ENCODE measurements at regions not wholly inside any gene's neighbourhood (a gene's known extent, or its start where the extent isn't known, plus 50 kb on each side); places are given as distances from the start of the nearest gene placed in this dataset.
A peak's percentile ranks its signal among the peaks of the same experiment; 100 is the strongest.

DNA sequence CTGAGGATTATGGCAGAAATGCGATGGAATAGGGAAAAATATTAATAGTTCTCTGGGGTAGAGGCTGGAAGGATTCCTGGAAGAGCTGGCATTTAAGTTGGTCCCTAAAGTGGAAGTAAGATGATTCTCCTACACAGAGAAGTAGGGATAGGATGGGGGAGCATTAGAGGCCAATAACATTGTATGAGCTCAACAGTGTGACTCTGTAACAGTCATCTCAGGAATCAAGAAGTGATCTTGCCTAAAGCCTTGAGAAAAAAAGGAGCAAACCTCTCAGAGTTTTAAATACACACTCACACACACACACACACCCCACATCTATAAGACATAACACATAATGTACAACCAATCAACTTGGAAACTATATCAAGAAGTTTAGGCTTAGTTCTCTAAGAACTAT is 117.7 kb upstream of the CDK1 start:
- TF ChIP-seq MYC (IDR thresholded peaks at IDR 0.05; ENCODE audit: low read depth, low read length) (no peak), CTCF (IDR thresholded peaks at IDR 0.05; ENCODE audit: low read depth, low read length) (no peak), POLR2A (IDR thresholded peaks at IDR 0.05; ENCODE audit: extremely low read depth, insufficient read length) (no peak)
- TF ChIP-seq, protein P1, sequence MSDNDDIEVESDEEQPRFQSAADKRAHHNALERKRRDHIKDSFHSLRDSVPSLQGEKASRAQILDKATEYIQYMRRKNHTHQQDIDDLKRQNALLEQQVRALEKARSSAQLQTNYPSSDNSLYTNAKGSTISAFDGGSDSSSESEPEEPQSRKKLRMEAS (IDR thresholded peaks at IDR 0.05; ENCODE audit: low read depth, low read length) = no peak
- DNase-seq (ENCODE audit: low read depth) = no peak
- no peak overlapping the region for H3K4me3 ChIP-seq (ENCODE audit: low read depth, low read length)

GRCh38 chr10:60654813-60655464 is 123.3 kb upstream of the CDK1 start:
- no peak overlapping the region for H3K4me3 ChIP-seq (ENCODE audit: low read depth, low read length)
- TF ChIP-seq, protein P1 (IDR thresholded peaks at IDR 0.05; ENCODE audit: low read depth, low read length) = no peak
- TF ChIP-seq CTCF (IDR thresholded peaks at IDR 0.05; ENCODE audit: low read depth, low read length) (no peak), MYC (IDR thresholded peaks at IDR 0.05; ENCODE audit: low read depth, low read length) (no peak), POLR2A (IDR thresholded peaks at IDR 0.05; ENCODE audit: extremely low read depth, insufficient read length) (no peak)
- DNase-seq (ENCODE audit: low read depth) = no peak

- DNase-seq (ENCODE audit: low read depth) = peak; percentile 7
- H3K4me3 ChIP-seq (ENCODE audit: low read depth, low read length) = no peak overlapping the region
- TF ChIP-seq MYC (IDR thresholded peaks at IDR 0.05; ENCODE audit: low read depth, low read length) = no peak
- TF ChIP-seq, protein P1 (IDR thresholded peaks at IDR 0.05; ENCODE audit: low read depth, low read length) = no peak
- no peak for TF ChIP-seq CTCF (IDR thresholded peaks at IDR 0.05; ENCODE audit: low read depth, low read length)
- TF ChIP-seq POLR2A (IDR thresholded peaks at IDR 0.05; ENCODE audit: extremely low read depth, insufficient read length) = no peak
Measured at GRCh38 chr10:60652628-60653027, 125.7 kb upstream of the CDK1 start.

GRCh38 chr10:60650378-60650800 is 127.9 kb upstream of the CDK1 start:
- no peak overlapping the region for H3K4me3 ChIP-seq (ENCODE audit: low read depth, low read length)
- no peak for DNase-seq (ENCODE audit: low read depth)
- TF ChIP-seq, protein P1 (IDR thresholded peaks at IDR 0.05; ENCODE audit: low read depth, low read length) = no peak
- TF ChIP-seq CTCF (IDR thresholded peaks at IDR 0.05; ENCODE audit: low read depth, low read length) (no peak), POLR2A (IDR thresholded peaks at IDR 0.05; ENCODE audit: extremely low read depth, insufficient read length) (no peak), MYC (IDR thresholded peaks at IDR 0.05; ENCODE audit: low read depth, low read length) (no peak)

DNA sequence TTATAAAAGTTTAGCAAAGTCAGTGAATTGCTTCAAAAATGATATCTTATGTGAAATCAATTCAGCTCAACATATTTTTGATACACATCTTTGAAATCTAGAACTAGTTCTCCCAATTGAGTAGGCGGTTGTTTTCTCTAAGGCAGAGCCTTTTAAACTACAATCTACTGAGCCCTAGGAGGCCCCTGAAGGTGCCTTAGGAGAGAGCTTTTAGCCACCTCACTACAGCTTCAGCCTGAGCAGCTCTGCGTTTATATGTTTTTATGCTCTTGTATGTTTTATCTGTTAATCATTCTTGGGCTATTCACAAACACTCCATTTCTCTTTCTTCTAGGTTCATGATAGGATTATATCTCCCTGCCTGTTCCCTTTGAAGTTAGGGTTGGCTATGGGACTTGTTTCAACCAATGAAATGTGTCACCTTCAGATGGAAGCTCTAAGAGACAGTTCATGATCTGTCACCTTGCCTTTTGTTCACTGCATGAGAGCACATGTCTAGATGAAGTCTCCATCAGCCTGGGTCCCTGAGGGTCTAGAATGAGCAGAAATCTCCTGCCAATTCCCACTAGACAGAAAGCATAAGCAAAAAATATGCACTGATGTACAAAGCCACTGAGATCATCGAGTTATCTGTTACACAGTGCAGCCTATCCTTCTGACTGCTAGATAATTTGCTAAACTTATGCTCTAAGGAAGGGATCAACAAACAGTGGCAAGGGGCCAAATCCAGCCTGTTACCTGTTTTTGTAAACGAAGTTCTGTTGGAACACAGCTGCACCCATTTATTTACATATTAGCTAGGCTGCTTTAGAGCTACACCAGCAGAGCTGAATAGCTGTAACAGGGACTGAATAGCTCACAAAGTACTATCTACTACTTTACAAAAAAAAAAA is 128.5 kb upstream of the CDK1 start:
- H3K4me3 ChIP-seq (ENCODE audit: low read depth, low read length) = no peak overlapping the region
- DNase-seq (ENCODE audit: low read depth) = no peak
- TF ChIP-seq, protein P1 (IDR thresholded peaks at IDR 0.05; ENCODE audit: low read depth, low read length) = no peak
- TF ChIP-seq CTCF (IDR thresholded peaks at IDR 0.05; ENCODE audit: low read depth, low read length) = no peak
- TF ChIP-seq MYC (IDR thresholded peaks at IDR 0.05; ENCODE audit: low read depth, low read length) = no peak
- TF ChIP-seq POLR2A (IDR thresholded peaks at IDR 0.05; ENCODE audit: extremely low read depth, insufficient read length) = no peak

Data from NB4 (cell line).